H1 (cell line): ENCODE measurements at regions not wholly inside any gene's neighbourhood (a gene's known extent, or its start where the extent isn't known, plus 50 kb on each side); places are given as distances from the start of the nearest gene placed in this dataset.

Experiments
- CTCF ChIA-PET: fragments of 300-600 bp; sonication (Branson Sonifier 250); formaldehyde crosslinking; loops from one replicate; lab custom pipeline; 2021; ENCODE audit not compliant: partially characterized antibody; lab: Charles Lee
- POLR2A ChIA-PET: fragments of 300-600 bp; sonication (Branson Sonifier 250); formaldehyde crosslinking; loops from one replicate; lab custom pipeline; 2021; ENCODE audit warnings: inconsistent platforms; ENCODE audit not compliant: partially characterized antibody; lab: Charles Lee
- DNase-seq, 2 experiments: peaks; one replicate each; pipeline versions ENCODE4 v3.0.0 to v3.0.0-alpha.2; 2010 to 2022; ENCODE audit warnings: low spot score in 2 of 2, low read depth in 1 of 2, mixed read lengths in 1 of 2
- FAIRE-seq: peaks from 2 replicates; lab custom pipeline; 2011; peaks lifted over from hg19 to GRCh38; lab: Jason Lieb, UNC
- H2AFZ ChIP-seq: 2 replicates; pipeline ENCODE4 v1.8.1; 2012; ENCODE audit warnings: low read length, inconsistent platforms
- H2AK5ac ChIP-seq: 2 replicates; pipeline ENCODE4 v1.6.1; 2013; ENCODE audit warnings: low read depth, low read length
- H2BK120ac ChIP-seq: replicated peaks from 2 replicates; pipeline ENCODE3; 2013; ENCODE audit warnings: low read depth, low read length, inconsistent platforms
- H2BK12ac ChIP-seq: 2 replicates; pipeline ENCODE4 v1.6.1; 2013; ENCODE audit warnings: low read depth, low read length
- H2BK15ac ChIP-seq: 2 replicates; pipeline ENCODE4 v1.6.1; 2013; ENCODE audit warnings: low read length
- H2BK20ac ChIP-seq: 2 replicates; pipeline ENCODE4 v1.6.1; 2013; ENCODE audit warnings: low read length
- H2BK5ac ChIP-seq: 2 replicates; pipeline ENCODE4 v1.6.1; 2013; ENCODE audit warnings: low read depth, low read length
- H3K14ac ChIP-seq: 2 replicates; pipeline ENCODE4 v1.6.1; 2013; ENCODE audit warnings: inconsistent platforms; ENCODE audit not compliant: insufficient read length
- H3K18ac ChIP-seq: 2 replicates; pipeline ENCODE4 v1.6.1; 2013; ENCODE audit warnings: low read length; ENCODE audit errors: extremely low read depth
- H3K23ac ChIP-seq: 2 replicates; pipeline ENCODE4 v1.6.1; 2013; ENCODE audit warnings: inconsistent platforms; ENCODE audit not compliant: insufficient read length
- H3K23me2 ChIP-seq: 2 replicates; pipeline ENCODE4 v1.6.1; 2013; ENCODE audit warnings: low read depth, low read length
- H3K27ac ChIP-seq: 2 replicates; pipeline ENCODE4 v1.6.1; 2011; ENCODE audit warnings: low read depth, low read length, inconsistent platforms
- H3K27me3 ChIP-seq, 4 experiments: replicated peaks in 1 of 4; 1 replicate in 1 of 4; 2 replicates in 3 of 4; pipeline versions ENCODE4 v1.6.1 to v1.8.1; 2011 to 2013; ENCODE audit warnings: low read length in 3 of 4, mild to moderate bottlenecking in 3 of 4, inconsistent platforms in 2 of 4, mixed read lengths in 2 of 4, moderate library complexity in 1 of 4; ENCODE audit not compliant: control insufficient read depth in 3 of 4, insufficient read depth in 3 of 4; ENCODE audit errors: extremely low read depth in 1 of 4
- H3K36me3 ChIP-seq, 4 experiments: 2 replicates each; pipeline versions ENCODE4 v1.6.1 to v1.8.1; 2011 to 2013; ENCODE audit warnings: mild to moderate bottlenecking in 4 of 4, low read length in 3 of 4, moderate library complexity in 2 of 4, control low read depth in 1 of 4, inconsistent platforms in 1 of 4; ENCODE audit not compliant: insufficient read depth in 4 of 4, control insufficient read depth in 2 of 4
- H3K4ac ChIP-seq: replicated peaks from 2 replicates; pipeline ENCODE3; 2013; ENCODE audit warnings: low read length, low read depth, mixed read lengths, inconsistent platforms; ENCODE audit not compliant: insufficient read length
- H3K4me1 ChIP-seq, 4 experiments: replicated peaks in 1 of 4; 1 replicate in 1 of 4; 2 replicates in 3 of 4; pipeline versions ENCODE4 v1.6.1 to v1.8.1; 2011 to 2013; ENCODE audit warnings: low read length in 3 of 4, inconsistent platforms in 2 of 4, mixed read lengths in 1 of 4; ENCODE audit not compliant: insufficient read depth in 4 of 4, control insufficient read depth in 3 of 4
- H3K4me2 ChIP-seq, 2 experiments: 2 replicates each; pipeline versions ENCODE4 v1.6.1 to v1.8.1; 2011 to 2013; ENCODE audit warnings: low read depth in 2 of 2, low read length in 2 of 2, control low read depth in 1 of 2, inconsistent platforms in 1 of 2, mild to moderate bottlenecking in 1 of 2; ENCODE audit not compliant: insufficient read depth in 1 of 2
- H3K4me3 ChIP-seq, 4 experiments: fragments of 200-600, 300-600 bp in 1 of 4; sonication (generic), shearing (Covaris generic), sonication (Bioruptor Twin) in 1 of 4; 2 replicates each; pipeline versions ENCODE4 v1.5.1 to v1.8.1; 2011 to 2016; ENCODE audit warnings: low read length in 4 of 4, low read depth in 3 of 4, control low read depth in 2 of 4, inconsistent platforms in 2 of 4, mild to moderate bottlenecking in 2 of 4, mixed read lengths in 1 of 4, moderate library complexity in 1 of 4; ENCODE audit not compliant: insufficient read depth in 2 of 4; ENCODE audit errors: extremely low read depth in 1 of 4
- H3K56ac ChIP-seq: replicated peaks from 2 replicates; pipeline ENCODE3; 2013; ENCODE audit warnings: low read depth, mild to moderate bottlenecking, mixed read lengths, low read length, inconsistent platforms; ENCODE audit not compliant: insufficient read length
- H3K79me1 ChIP-seq: 2 replicates; pipeline ENCODE4 v1.6.1; 2013; ENCODE audit warnings: low read depth, low read length, control low read depth
- H3K79me2 ChIP-seq, 2 experiments: 2 replicates each; pipeline versions ENCODE4 v1.6.1 to v1.8.1; 2012 to 2013; ENCODE audit warnings: low read length in 2 of 2, mild to moderate bottlenecking in 2 of 2, inconsistent platforms in 1 of 2; ENCODE audit not compliant: insufficient read depth in 2 of 2, control insufficient read depth in 1 of 2
- H3K9ac ChIP-seq, 4 experiments: replicated peaks in 1 of 4; 1 replicate in 1 of 4; 2 replicates in 3 of 4; pipeline versions ENCODE4 v1.6.1 to v1.8.1; 2011 to 2013; ENCODE audit warnings: low read depth in 3 of 4, low read length in 3 of 4, control low read depth in 2 of 4, mild to moderate bottlenecking in 2 of 4, moderate library complexity in 2 of 4, inconsistent platforms in 1 of 4; ENCODE audit errors: extremely low read depth in 1 of 4
- H3K9me3 ChIP-seq, 2 experiments: 2 replicates each; pipeline versions ENCODE4 v1.6.1 to v1.8.1; 2012 to 2013; ENCODE audit warnings: mild to moderate bottlenecking in 2 of 2, moderate library complexity in 2 of 2, control low read depth in 1 of 2, inconsistent platforms in 1 of 2, low read depth in 1 of 2, low read length in 1 of 2, mixed read lengths in 1 of 2; ENCODE audit not compliant: insufficient read depth in 2 of 2
- H4K20me1 ChIP-seq, 2 experiments: replicated peaks in 1 of 2; 2 replicates each; pipeline versions ENCODE3 to v1.8.1; 2011 to 2013; ENCODE audit warnings: inconsistent platforms in 2 of 2, low read length in 2 of 2, mild to moderate bottlenecking in 1 of 2; ENCODE audit not compliant: insufficient read depth in 2 of 2, control insufficient read depth in 1 of 2
- H4K5ac ChIP-seq: 2 replicates; pipeline ENCODE4 v1.6.1; 2013; ENCODE audit warnings: low read length, low read depth, mixed read lengths, inconsistent platforms; ENCODE audit not compliant: insufficient read length
- H4K8ac ChIP-seq: 2 replicates; pipeline ENCODE4 v1.8.0; 2013; ENCODE audit warnings: mild to moderate bottlenecking, moderate library complexity, low read length, inconsistent platforms; ENCODE audit not compliant: insufficient read depth; ENCODE audit errors: extremely low read depth
- H4K91ac ChIP-seq: replicated peaks from 2 replicates; pipeline ENCODE3; 2013; ENCODE audit warnings: low read length, mixed read lengths, inconsistent platforms; ENCODE audit not compliant: insufficient read length
- ASH2L ChIP-seq: fragments of 200-600, 300-600 bp; sonication (generic); IDR thresholded peaks from one replicate; pipeline ENCODE4 v1.7.1; 2017; ENCODE audit warnings: low read length
- BRCA1 ChIP-seq: IDR thresholded peaks from 2 replicates; pipeline ENCODE4 v1.6.1; 2012; ENCODE audit warnings: low read depth, low read length, improper control_type of control experiment
- CBX8 ChIP-seq: fragments of 300-800, 300-1000 bp; sonication (generic); IDR thresholded peaks from 2 replicates; pipeline ENCODE4 v1.7.1; 2016; ENCODE audit warnings: low read depth, low read length, borderline replicate concordance
- CHD2 ChIP-seq: IDR thresholded peaks from 2 replicates; pipeline ENCODE4 v1.6.1; 2012; ENCODE audit warnings: low read length, improper control_type of control experiment
- CTBP2 ChIP-seq: IDR thresholded peaks from 2 replicates; pipeline ENCODE4 v1.7.0; 2011; ENCODE audit warnings: borderline replicate concordance, mild to moderate bottlenecking, moderate library complexity, mixed read lengths, low read length; ENCODE audit not compliant: insufficient read depth, insufficient read length
- EGR1 ChIP-seq: IDR thresholded peaks from 2 replicates; pipeline ENCODE4 v1.6.1; 2011; ENCODE audit warnings: low read depth, low read length, borderline replicate concordance
- HDAC6 ChIP-seq: IDR thresholded peaks from one replicate; pipeline ENCODE4 v1.7.1; 2012; ENCODE audit warnings: low read depth, mild to moderate bottlenecking, inconsistent platforms, low read length, moderate library complexity
- KDM1A ChIP-seq: fragments of 200-600, 300-600 bp; sonication (generic); IDR thresholded peaks from 2 replicates; pipeline ENCODE4 v1.7.1; 2016; ENCODE audit warnings: mild to moderate bottlenecking, low read length, borderline replicate concordance
- POLR2AphosphoS5 ChIP-seq: IDR thresholded peaks from 2 replicates; pipeline ENCODE4 v1.6.1; 2011; ENCODE audit warnings: low read depth, low read length
- RXRA ChIP-seq: IDR thresholded peaks from 2 replicates; pipeline ENCODE4 v1.6.1; 2011; ENCODE audit warnings: low read depth, mild to moderate bottlenecking, low read length, moderate library complexity; ENCODE audit not compliant: insufficient read depth
- SIN3A ChIP-seq, 2 experiments: IDR thresholded peaks in 1 of 2; conservative IDR thresholded peaks in 1 of 2; 2 replicates each; pipeline ENCODE4 v1.6.1; 2011 to 2012; ENCODE audit warnings: low read length in 2 of 2, improper control_type of control experiment in 1 of 2, low read depth in 1 of 2, mild to moderate bottlenecking in 1 of 2
- SIRT6 ChIP-seq: IDR thresholded peaks from one replicate; pipeline ENCODE4 v1.7.1; 2012; ENCODE audit warnings: low read length, inconsistent platforms
- SP2 ChIP-seq: IDR thresholded peaks from 2 replicates; pipeline ENCODE4 v1.6.1; 2012; ENCODE audit warnings: mild to moderate bottlenecking, low read length, inconsistent platforms
- ZNF274 ChIP-seq: IDR thresholded peaks from 2 replicates; pipeline ENCODE4 v1.7.0; 2012; ENCODE audit warnings: low read length, borderline replicate concordance; ENCODE audit errors: extremely low read depth

- H2AFZ ChIP-seq, result no peak overlapping the region
- H2BK120ac ChIP-seq, result no peak overlapping the region
- H2BK12ac ChIP-seq, result no peak overlapping the region
- ChIA-PET CTCF (no interaction called here), POLR2A (no interaction called here)
- no peak overlapping the region for H3K4ac ChIP-seq
- no peak overlapping the region for H2BK20ac ChIP-seq
- no peaks in the 10 kb centered on the region for H3K27me3 ChIP-seq
- H3K23ac ChIP-seq, result no peak overlapping the region
- H3K4me3 ChIP-seq, result no peak overlapping the region
- TF ChIP-seq KDM1A, result no peak
- no peak for TF ChIP-seq BRCA1
- no peak for TF ChIP-seq CHD2
- TF ChIP-seq RXRA, result no peak
- TF ChIP-seq ZNF274, result no peak
- TF ChIP-seq ASH2L, result no peak
- TF ChIP-seq HDAC6, result no peak
- TF ChIP-seq SP2, result no peak
- TF ChIP-seq SIRT6, result no peak
- no peak for TF ChIP-seq SIN3A (conservative IDR thresholded peaks at IDR 0.05 in 1 of 2, IDR thresholded peaks at IDR 0.05 in 1 of 2; ENCODE audit: low read depth in 1 of 2, low read length in 2 of 2)
- no peak for TF ChIP-seq EGR1
- TF ChIP-seq CBX8, result no peak
- TF ChIP-seq POLR2AphosphoS5, result no peak
- no peak for TF ChIP-seq CTBP2
- H2BK5ac ChIP-seq, result no peak overlapping the region
- no peaks in the 10 kb centered on the region for H3K79me2 ChIP-seq
- DNase-seq, result no peak
- no peak overlapping the region for H4K8ac ChIP-seq
- no peak overlapping the region for H3K14ac ChIP-seq
- H3K27ac ChIP-seq, result no peak overlapping the region
- H3K4me1 ChIP-seq, result no peaks in the 10 kb centered on the region
- H3K18ac ChIP-seq, result no peak overlapping the region
- H3K56ac ChIP-seq, result no peak overlapping the region
- H3K23me2 ChIP-seq, result no peaks in the 10 kb centered on the region
- no peak overlapping the region for H2BK15ac ChIP-seq
- H3K79me1 ChIP-seq, result no peaks in the 10 kb centered on the region
- H3K9ac ChIP-seq, result no peak overlapping the region
- no peaks in the 10 kb centered on the region for H3K9me3 ChIP-seq
- FAIRE-seq, result no peak
- no peak overlapping the region for H2AK5ac ChIP-seq
- no peak overlapping the region for H3K4me2 ChIP-seq
- H3K36me3 ChIP-seq, result no peaks in the 10 kb centered on the region
- H4K20me1 ChIP-seq, result no peaks in the 10 kb centered on the region
- H4K91ac ChIP-seq, result no peak overlapping the region
- H4K5ac ChIP-seq, result no peak overlapping the region
Observed at GRCh38 chr4:161285461-161285860, 878.3 kb downstream of the FSTL5 start.
